Muscle of leg (tissue), 3 donors: ENCODE measurements at regions not wholly inside any gene's neighbourhood (a gene's known extent, or its start where the extent isn't known, plus 50 kb on each side); places are given as distances from the start of the nearest gene placed in this dataset.

ENCODE experiments used
- DNase-seq: peaks from one replicate; pipeline ENCODE4 v3.0.0; 2013
- H3K27ac ChIP-seq: one replicate; pipeline ENCODE4 v1.5.1; 2013; ENCODE audit warnings: mild to moderate bottlenecking, low read length, control low read depth
- H3K27me3 ChIP-seq: one replicate; pipeline ENCODE4 v1.6.1; 2013; ENCODE audit warnings: low read length; ENCODE audit not compliant: control insufficient read depth, insufficient read depth
- H3K36me3 ChIP-seq: one replicate; pipeline ENCODE4 v1.6.1; 2013; ENCODE audit warnings: low read length; ENCODE audit not compliant: control insufficient read depth, insufficient read depth
- H3K4me1 ChIP-seq: one replicate; pipeline ENCODE4 v1.6.1; 2013; ENCODE audit warnings: low read length; ENCODE audit not compliant: control insufficient read depth, insufficient read depth
- H3K4me3 ChIP-seq: one replicate; pipeline ENCODE4 v1.5.1; 2013; ENCODE audit warnings: low read length, control low read depth
- H3K9me3 ChIP-seq: replicated peaks from 2 replicates; pipeline ENCODE4 v1.6.1; 2013; ENCODE audit warnings: low read depth, low read length; ENCODE audit not compliant: control insufficient read depth
- WGBS: methylation state at CpG from one replicate; pipeline ENCODE4 v1.1.5; 2013; ENCODE audit warnings: missing lambda C conversion rate; ENCODE audit not compliant: insufficient coverage; 5-methylcytosine and 5-hydroxymethylcytosine counted together

GRCh38 chr1:38297246-38297645, 250.7 kb upstream of the POU3F1 start:
- DNase-seq: no peak
- H3K4me3 ChIP-seq: no peak overlapping the region
- peaks cover 15% of the 10 kb centered on the region for H3K27me3 ChIP-seq
- no peak overlapping the region for H3K27ac ChIP-seq
- no peaks in the 10 kb centered on the region for H3K9me3 ChIP-seq
- WGBS: no CpG with 5 or more reads among the region's 5 CpGs
- H3K36me3 ChIP-seq: no peaks in the 10 kb centered on the region
- peaks cover 1% of the 10 kb centered on the region for H3K4me1 ChIP-seq

GRCh38 chr1:38296047-38296446, 249.5 kb upstream of the POU3F1 start:
- H3K27ac ChIP-seq: no peak overlapping the region
- no peak for DNase-seq
- H3K4me1 ChIP-seq: peaks cover 5% of the 10 kb centered on the region
- no peaks in the 10 kb centered on the region for H3K36me3 ChIP-seq
- H3K27me3 ChIP-seq: peaks cover 20% of the 10 kb centered on the region
- WGBS: 48% methylated on average over 4 of the region's 10 CpGs
- no peaks in the 10 kb centered on the region for H3K9me3 ChIP-seq
- no peak overlapping the region for H3K4me3 ChIP-seq

- Histone ChIP-seq H3K27ac (no peak overlapping the region), H3K27me3 (peaks cover 17% of the 10 kb centered on the region), H3K9me3 (no peaks in the 10 kb centered on the region), H3K4me1 (peaks cover 5% of the 10 kb centered on the region), H3K4me3 (no peak overlapping the region), H3K36me3 (no peaks in the 10 kb centered on the region)
- no peak for DNase-seq
- WGBS: 70% methylated on average over 2 of the region's 4 CpGs
Observed at GRCh38 chr1:38293567-38293966, 247.0 kb upstream of the POU3F1 start.

GRCh38 chr1:38292969-38293368, 246.4 kb upstream of the POU3F1 start:
- Histone ChIP-seq H3K27ac (no peak overlapping the region), H3K9me3 (no peaks in the 10 kb centered on the region), H3K4me3 (no peak overlapping the region), H3K36me3 (no peaks in the 10 kb centered on the region), H3K4me1 (peaks cover 5% of the 10 kb centered on the region), H3K27me3 (peaks cover 17% of the 10 kb centered on the region)
- WGBS: no CpG with 5 or more reads among the region's 3 CpGs
- DNase-seq: no peak

- H3K9me3 ChIP-seq: no peaks in the 10 kb centered on the region
- H3K36me3 ChIP-seq: no peaks in the 10 kb centered on the region
- DNase-seq: no peak
- H3K27me3 ChIP-seq: peaks cover 17% of the 10 kb centered on the region
- 6% methylated on average over 23 of the region's 26 CpGs for WGBS
- peaks cover 5% of the 10 kb centered on the region for H3K4me1 ChIP-seq
- no peak overlapping the region for H3K27ac ChIP-seq
- no peak overlapping the region for H3K4me3 ChIP-seq
Observed at GRCh38 chr1:38291906-38292521, 245.4 kb upstream of the POU3F1 start.

GRCh38 chr1:38291336-38291735, 244.7 kb upstream of the POU3F1 start:
- Histone ChIP-seq H3K36me3 (no peaks in the 10 kb centered on the region), H3K4me1 (peaks cover 5% of the 10 kb centered on the region), H3K27me3 (peaks cover 17% of the 10 kb centered on the region), H3K27ac (no peak overlapping the region), H3K9me3 (no peaks in the 10 kb centered on the region), H3K4me3 (no peak overlapping the region)
- 40% methylated on average over 1 of the region's 3 CpGs for WGBS
- no peak for DNase-seq

- no peaks in the 10 kb centered on the region for H3K36me3 ChIP-seq
- no peak for DNase-seq
- no peaks in the 10 kb centered on the region for H3K9me3 ChIP-seq
- no peak overlapping the region for H3K27ac ChIP-seq
- H3K27me3 ChIP-seq: peaks cover 18% of the 10 kb centered on the region
- no CpG with 5 or more reads among the region's 1 CpG for WGBS
- H3K4me3 ChIP-seq: no peak overlapping the region
- peaks cover 5% of the 10 kb centered on the region for H3K4me1 ChIP-seq
Observed at GRCh38 chr1:38289034-38289433, 242.4 kb upstream of the POU3F1 start.

GRCh38 chr1:38287547-38287946, 241.0 kb upstream of the POU3F1 start:
- no peak for DNase-seq
- H3K4me1 ChIP-seq: peaks cover 5% of the 10 kb centered on the region
- no peak overlapping the region for H3K27ac ChIP-seq
- no peaks in the 10 kb centered on the region for H3K9me3 ChIP-seq
- 0% methylated on average over 1 of the region's 3 CpGs for WGBS
- H3K27me3 ChIP-seq: peaks cover 14% of the 10 kb centered on the region
- H3K36me3 ChIP-seq: no peaks in the 10 kb centered on the region
- H3K4me3 ChIP-seq: no peak overlapping the region

- no peak overlapping the region for H3K4me3 ChIP-seq
- H3K27ac ChIP-seq: no peak overlapping the region
- no peaks in the 10 kb centered on the region for H3K9me3 ChIP-seq
- H3K36me3 ChIP-seq: no peaks in the 10 kb centered on the region
- peaks cover 11% of the 10 kb centered on the region for H3K27me3 ChIP-seq
- no CpG with 5 or more reads among the region's 2 CpGs for WGBS
- peaks cover 1% of the 10 kb centered on the region for H3K4me1 ChIP-seq
- DNase-seq: no peak
Observed at GRCh38 chr1:38287036-38287435, 240.4 kb upstream of the POU3F1 start.

- Histone ChIP-seq H3K9me3 (no peaks in the 10 kb centered on the region), H3K36me3 (no peaks in the 10 kb centered on the region), H3K27ac (no peak overlapping the region), H3K4me3 (no peak overlapping the region), H3K27me3 (peaks cover 8% of the 10 kb centered on the region), H3K4me1 (no peaks in the 10 kb centered on the region)
- DNase-seq: no peak
- WGBS: 43% methylated on average over 3 of the region's 12 CpGs
Observed at GRCh38 chr1:38285807-38286530, 239.4 kb upstream of the POU3F1 start.
